Activated T-helper 9 cell treated with anti-CD3 and anti-CD28 coated beads, Interleukin-2, amount 50 U/mL, for 16 hours (primary cell): ENCODE measurements at regions not wholly inside any gene's neighbourhood (a gene's known extent, or its start where the extent isn't known, plus 50 kb on each side); places are given as distances from the start of the nearest gene placed in this dataset.
"Not testable (repeated sequence)": the region's sequence is repeated elsewhere in the genome, so short reads cannot be mapped to it uniquely, and the experiment has no call there.

ENCODE experiments used
- DNase-seq: peaks from one replicate; pipeline ENCODE4 v3.0.0-alpha.2; 2020; ENCODE audit warnings: low read depth

- no peak for DNase-seq
These were observed 95.8 kb upstream of the SCAF8 start for GRCh38 chr6:154637392-154637791.

DNA sequence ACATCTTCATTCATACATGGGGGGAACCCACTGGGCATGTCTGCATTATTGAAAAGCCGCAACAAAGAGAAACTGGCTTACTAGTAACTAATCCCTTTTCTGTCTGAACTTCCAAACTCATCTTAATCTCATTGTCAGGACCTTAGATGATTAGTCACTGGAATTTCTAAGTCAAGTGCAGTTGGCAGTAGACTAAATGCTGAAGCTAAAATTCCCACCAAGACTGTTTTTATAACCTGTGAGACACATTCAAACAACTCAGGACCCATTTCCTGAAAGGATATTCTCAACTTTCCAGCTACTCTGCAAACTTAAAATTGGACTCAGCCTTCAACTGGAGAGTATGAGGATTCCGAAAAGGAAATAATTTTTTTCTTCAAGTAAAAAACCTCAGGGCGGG, 94.8 kb upstream of the SCAF8 start:
- DNase-seq, result no peak

DNA sequence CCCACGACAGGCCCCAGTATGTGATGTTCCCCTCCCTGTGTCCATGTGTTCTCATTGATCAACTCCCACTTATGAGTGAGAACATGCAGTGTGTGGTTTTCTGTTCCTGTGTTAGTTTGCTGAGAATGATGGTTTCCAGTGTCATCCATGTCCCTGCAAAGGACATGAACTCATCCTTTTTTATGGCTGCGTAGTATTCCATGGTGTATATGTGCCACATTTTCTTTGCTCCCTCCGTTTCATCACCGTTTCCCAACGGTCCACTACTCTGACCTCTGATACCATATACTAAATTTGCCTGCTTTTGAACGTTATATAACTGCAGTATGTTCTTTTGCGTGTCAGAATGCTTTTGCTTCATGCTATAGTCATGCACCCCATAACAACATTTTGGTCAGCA, 94.0 kb upstream of the SCAF8 start:
- not testable (repeated sequence) for DNase-seq

GRCh38 chr6:154648188-154648887, 84.9 kb upstream of the SCAF8 start:
- no peak for DNase-seq

DNA sequence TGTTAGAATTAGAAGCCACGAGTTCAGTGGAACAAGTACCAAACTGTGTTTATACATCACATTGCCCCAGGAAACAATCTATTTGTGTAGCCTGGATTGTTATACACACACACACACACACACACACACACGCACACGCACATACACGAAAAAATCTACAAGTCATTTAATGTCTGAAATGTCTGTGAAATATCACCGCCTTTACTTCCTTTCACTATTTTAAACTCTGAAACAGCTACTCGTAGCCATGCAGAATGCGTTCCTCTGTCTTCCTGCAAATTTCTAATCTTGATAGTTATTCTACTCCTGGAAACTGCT, 84.4 kb upstream of the SCAF8 start:
- no peak for DNase-seq

DNA sequence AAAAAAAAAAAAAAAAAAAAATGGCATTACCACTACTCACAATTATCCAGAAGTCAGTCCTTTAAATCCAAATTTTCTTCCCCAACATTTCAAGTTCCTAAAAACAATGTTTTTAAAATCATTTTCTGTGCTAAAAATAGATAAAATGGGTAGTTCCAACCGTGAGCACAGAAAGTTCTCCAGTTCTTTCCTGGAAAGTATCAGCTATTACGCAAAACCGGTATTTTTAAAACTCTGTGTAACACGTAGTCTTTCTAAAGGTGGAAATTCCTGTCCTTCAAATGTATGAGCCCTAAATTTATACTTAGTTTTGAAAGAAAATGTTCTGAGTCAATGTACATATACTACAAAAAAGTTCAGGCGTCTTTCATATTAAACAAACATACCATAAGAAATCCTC, 83.5 kb upstream of the SCAF8 start:
- DNase-seq, result no peak

DNA sequence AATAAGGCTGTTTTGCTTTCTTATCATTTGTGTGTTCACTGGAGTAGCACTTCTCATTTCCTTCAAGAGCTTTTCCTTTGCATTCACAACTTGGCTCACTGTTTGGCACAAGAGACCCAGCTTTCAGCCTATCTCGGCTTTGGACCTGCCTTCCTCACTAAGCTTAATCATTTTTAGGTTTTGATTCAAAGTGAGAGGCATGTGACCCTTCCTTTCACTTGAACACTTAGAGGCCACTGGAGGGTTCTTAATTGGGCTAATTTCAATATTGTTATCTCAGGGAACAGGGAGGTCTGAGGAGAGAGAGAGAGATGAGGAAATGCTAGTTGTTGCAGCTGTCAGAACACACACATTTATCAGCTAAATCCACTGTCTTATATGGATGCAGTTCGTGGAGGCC, 82.9 kb upstream of the SCAF8 start:
- DNase-seq, result no peak

DNA sequence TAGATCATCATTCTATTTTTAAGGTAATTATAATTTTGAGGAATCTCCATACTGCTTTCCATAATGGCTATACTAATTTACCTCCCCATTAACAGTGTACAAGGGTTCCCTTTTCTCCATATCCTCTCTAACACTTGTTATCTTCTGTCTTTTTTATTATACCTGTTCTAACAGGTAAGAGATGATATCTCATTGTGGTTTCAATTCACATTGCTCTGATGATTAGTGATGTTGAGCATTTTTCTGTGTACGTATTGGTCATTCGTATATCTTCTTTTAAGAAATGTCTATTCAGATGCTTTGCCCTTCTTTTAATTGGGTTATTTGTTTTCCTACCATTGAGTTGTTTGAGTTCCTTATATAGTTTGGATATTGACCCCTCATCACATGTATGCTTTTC, 81.6 kb upstream of the SCAF8 start:
- DNase-seq, result no peak

GRCh38 chr6:154653385-154653784, 79.8 kb upstream of the SCAF8 start:
- DNase-seq, result no peak

DNA sequence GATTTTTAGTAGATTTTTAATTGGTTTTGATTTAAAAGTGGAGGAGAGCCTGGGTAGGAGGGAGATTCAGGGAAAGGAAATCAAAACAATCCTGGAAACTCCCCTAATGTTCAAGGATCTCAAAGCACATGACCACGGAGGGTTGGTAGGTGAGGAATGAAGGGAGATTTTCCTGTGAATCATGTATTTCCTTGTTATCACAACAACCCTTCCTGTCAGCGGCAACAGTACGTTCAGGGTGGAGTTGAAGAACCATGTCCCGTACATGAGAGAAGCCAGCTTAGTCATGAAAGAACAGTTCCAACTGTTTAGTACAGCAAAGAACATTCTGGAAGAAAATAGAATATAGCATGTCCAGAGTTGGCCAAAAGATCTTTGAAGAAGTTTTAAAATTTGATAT, 79.4 kb upstream of the SCAF8 start:
- no peak for DNase-seq

- no peak for DNase-seq
These were observed 76.6 kb upstream of the SCAF8 start for GRCh38 chr6:154656660-154657059.

- DNase-seq, result no peak
These were observed 71.4 kb upstream of the SCAF8 start for GRCh38 chr6:154661768-154662167.

DNA sequence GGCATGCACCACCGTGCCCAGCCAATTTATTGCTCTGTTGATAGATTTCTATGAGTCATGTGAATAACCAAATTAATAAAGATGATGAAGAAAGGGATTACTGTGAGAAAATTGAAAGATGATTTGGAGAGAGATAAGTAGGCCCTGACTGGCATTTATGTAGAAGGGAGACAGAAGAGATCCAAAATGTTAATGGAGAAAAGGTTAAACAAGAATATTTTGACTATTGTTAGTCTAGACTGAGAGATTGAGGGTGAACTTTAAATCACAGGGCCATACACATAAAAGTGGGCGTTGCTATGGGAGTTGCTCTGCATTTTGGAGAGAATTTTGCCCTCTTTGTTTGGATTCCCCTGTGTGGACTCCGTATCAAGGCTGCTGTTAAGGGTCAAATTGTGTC, 68.9 kb upstream of the SCAF8 start:
- DNase-seq, result no peak

GRCh38 chr6:154668156-154668555, 65.1 kb upstream of the SCAF8 start:
- DNase-seq, result no peak

GRCh38 chr6:154672086-154672485, 61.1 kb upstream of the SCAF8 start:
- no peak for DNase-seq

GRCh38 chr6:154673919-154674318, 59.3 kb upstream of the SCAF8 start:
- no peak for DNase-seq

DNA sequence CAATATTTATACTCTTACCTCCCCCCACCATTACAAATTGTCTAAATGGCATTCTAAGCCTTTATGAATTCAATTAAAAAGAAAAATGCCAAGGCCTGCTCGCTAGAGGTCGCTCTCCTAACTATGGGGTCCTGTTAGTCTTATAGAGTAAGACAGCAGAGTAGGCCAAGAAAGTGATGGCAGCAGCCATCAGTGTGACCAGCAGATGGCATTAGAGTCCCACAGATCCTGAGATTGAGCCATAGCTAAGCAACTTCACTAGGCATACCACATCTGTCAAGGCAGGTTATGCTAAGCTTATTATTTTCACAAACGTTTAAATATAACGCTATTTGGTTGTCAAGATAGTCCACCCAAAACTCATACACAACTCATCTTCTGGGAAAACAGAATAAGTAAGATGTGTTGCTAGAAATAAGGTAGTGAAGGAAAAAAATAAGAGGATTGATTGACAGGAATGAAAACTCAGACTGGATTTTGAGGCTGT, 57.6 kb upstream of the SCAF8 start:
- peak; percentile 71 for DNase-seq

DNA sequence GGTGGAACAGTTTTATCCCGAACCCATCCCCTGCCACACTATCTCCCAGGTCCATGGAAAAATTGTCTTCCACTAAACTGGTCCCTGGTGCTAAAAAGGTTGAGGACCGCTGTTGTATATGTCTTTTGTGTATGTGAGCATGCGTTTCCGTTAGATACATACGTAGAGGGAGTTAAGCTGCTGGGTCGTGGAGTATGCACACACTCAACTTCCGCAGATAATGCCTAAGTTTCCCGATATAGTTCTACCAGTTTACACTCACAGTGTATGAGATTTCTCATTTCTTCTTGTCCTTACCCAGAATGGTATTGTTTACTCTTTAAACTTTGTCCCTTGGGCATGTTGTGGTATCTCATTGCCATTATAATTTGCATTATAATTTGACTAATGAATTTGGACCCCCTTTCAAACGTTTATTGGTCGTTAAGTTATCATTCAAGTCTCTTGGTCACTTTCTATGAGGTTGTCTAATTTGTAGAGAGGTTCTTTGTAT, 50.5 kb upstream of the SCAF8 start:
- no peak for DNase-seq
